ENCODE measurements at regions not wholly inside any gene's neighbourhood (a gene's known extent, or its start where the extent isn't known, plus 50 kb on each side); places are given as distances from the start of the nearest gene placed in this dataset.
"Not testable (repeated sequence)": the region's sequence is repeated elsewhere in the genome, so short reads cannot be mapped to it uniquely, and the experiment has no call there.

GRCh38 chr12:114858388-114859146, 174.6 kb upstream of the TBX3 start:
- DNase-seq (ENCODE audit: low spot score): no peak

- DNase-seq (ENCODE audit: low spot score): no peak
Observed at GRCh38 chr12:114855678-114856077, 171.7 kb upstream of the TBX3 start.

- DNase-seq (ENCODE audit: low spot score): no peak
Observed at GRCh38 chr12:114852976-114853529, 169.1 kb upstream of the TBX3 start.

- DNase-seq (ENCODE audit: low spot score): no peak
Observed at GRCh38 chr12:114851981-114852380, 168.0 kb upstream of the TBX3 start.

- DNase-seq (ENCODE audit: low spot score): no peak
Observed at GRCh38 chr12:114850661-114851275, 166.8 kb upstream of the TBX3 start.

GRCh38 chr12:114848666-114849065, 164.7 kb upstream of the TBX3 start:
- no peak for DNase-seq (ENCODE audit: low spot score)

GRCh38 chr12:114847441-114848035, 163.6 kb upstream of the TBX3 start:
- DNase-seq (ENCODE audit: low spot score): no peak

GRCh38 chr12:114846771-114847170, 162.8 kb upstream of the TBX3 start:
- no peak for DNase-seq (ENCODE audit: low spot score)

- DNase-seq (ENCODE audit: low spot score): no peak
Observed at GRCh38 chr12:114841557-114842251, 157.7 kb upstream of the TBX3 start.

- DNase-seq (ENCODE audit: low spot score): no peak
Observed at GRCh38 chr12:114838480-114838879, 154.5 kb upstream of the TBX3 start.

- no peak for DNase-seq (ENCODE audit: low spot score)
Observed at GRCh38 chr12:114836609-114837008, 152.6 kb upstream of the TBX3 start.

GRCh38 chr12:114835031-114835430, 151.1 kb upstream of the TBX3 start:
- no peak for DNase-seq (ENCODE audit: low spot score)

GRCh38 chr12:114834621-114835020, 150.6 kb upstream of the TBX3 start:
- no peak for DNase-seq (ENCODE audit: low spot score)

GRCh38 chr12:114829833-114830232, 145.9 kb upstream of the TBX3 start:
- no peak for DNase-seq (ENCODE audit: low spot score)

- DNase-seq (ENCODE audit: low spot score): not testable (repeated sequence)
Observed at GRCh38 chr12:114829244-114829643, 145.3 kb upstream of the TBX3 start.

- DNase-seq (ENCODE audit: low spot score): no peak
Observed at GRCh38 chr12:114827461-114827860, 143.5 kb upstream of the TBX3 start.

- DNase-seq (ENCODE audit: low spot score): no peak
Observed at GRCh38 chr12:114826244-114826643, 142.3 kb upstream of the TBX3 start.

GRCh38 chr12:114823724-114824123, 139.7 kb upstream of the TBX3 start:
- DNase-seq (ENCODE audit: low spot score): no peak

- no peak for DNase-seq (ENCODE audit: low spot score)
Observed at GRCh38 chr12:114821570-114821969, 137.6 kb upstream of the TBX3 start.

- no peak for DNase-seq (ENCODE audit: low spot score)
Observed at GRCh38 chr12:114820796-114821195, 136.8 kb upstream of the TBX3 start.

GRCh38 chr12:114817571-114818425, 133.8 kb upstream of the TBX3 start:
- no peak for DNase-seq (ENCODE audit: low spot score)

Measured in globus pallidus (tissue), 1 donor.